ENCODE measurements at regions not wholly inside any gene's neighbourhood (a gene's known extent, or its start where the extent isn't known, plus 50 kb on each side); places are given as distances from the start of the nearest gene placed in this dataset.

DNA sequence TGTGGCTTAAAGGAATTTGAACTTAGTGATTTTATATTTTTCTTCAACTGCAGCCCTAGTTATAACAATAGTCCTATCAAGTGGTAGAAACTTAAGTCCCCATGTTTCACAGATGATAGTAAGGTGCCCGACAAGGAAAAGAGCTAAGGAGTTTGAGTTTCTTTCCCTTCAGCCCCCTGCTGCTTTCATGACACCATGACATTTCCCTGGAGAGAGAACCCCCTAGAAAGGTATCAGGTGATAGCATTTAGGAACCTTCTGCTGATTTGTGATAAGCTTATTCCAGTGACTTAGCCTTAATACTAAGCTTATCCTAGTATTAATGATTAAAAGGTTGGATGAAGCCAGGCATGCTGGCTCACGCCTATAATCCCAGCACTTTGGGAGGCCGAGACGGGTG, 623.8 kb upstream of the TYRP1 start:
- TF ChIP-seq, protein P1, sequence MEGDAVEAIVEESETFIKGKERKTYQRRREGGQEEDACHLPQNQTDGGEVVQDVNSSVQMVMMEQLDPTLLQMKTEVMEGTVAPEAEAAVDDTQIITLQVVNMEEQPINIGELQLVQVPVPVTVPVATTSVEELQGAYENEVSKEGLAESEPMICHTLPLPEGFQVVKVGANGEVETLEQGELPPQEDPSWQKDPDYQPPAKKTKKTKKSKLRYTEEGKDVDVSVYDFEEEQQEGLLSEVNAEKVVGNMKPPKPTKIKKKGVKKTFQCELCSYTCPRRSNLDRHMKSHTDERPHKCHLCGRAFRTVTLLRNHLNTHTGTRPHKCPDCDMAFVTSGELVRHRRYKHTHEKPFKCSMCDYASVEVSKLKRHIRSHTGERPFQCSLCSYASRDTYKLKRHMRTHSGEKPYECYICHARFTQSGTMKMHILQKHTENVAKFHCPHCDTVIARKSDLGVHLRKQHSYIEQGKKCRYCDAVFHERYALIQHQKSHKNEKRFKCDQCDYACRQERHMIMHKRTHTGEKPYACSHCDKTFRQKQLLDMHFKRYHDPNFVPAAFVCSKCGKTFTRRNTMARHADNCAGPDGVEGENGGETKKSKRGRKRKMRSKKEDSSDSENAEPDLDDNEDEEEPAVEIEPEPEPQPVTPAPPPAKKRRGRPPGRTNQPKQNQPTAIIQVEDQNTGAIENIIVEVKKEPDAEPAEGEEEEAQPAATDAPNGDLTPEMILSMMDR (conservative IDR thresholded peaks at IDR 0.05), result no peak
- no peak for TF ChIP-seq EZH2 (IDR thresholded peaks at IDR 0.05; ENCODE audit: low read depth)

All from PC-9 (cell line).